Skin of body (tissue), 1 donor: ENCODE measurements at regions not wholly inside any gene's neighbourhood (a gene's known extent, or its start where the extent isn't known, plus 50 kb on each side); places are given as distances from the start of the nearest gene placed in this dataset.

Experiments
- DNase-seq: peaks from one replicate; lab custom pipeline; 2025; lab: John Stamatoyannopoulos, UW

GRCh38 chr11:123378096-123378495 is 52.0 kb upstream of the GRAMD1B start:
- no peak for DNase-seq

- no peak for DNase-seq
Observed at GRCh38 chr11:123377355-123377754, 52.7 kb upstream of the GRAMD1B start.

- no peak for DNase-seq
Observed at GRCh38 chr11:123375832-123376231, 54.2 kb upstream of the GRAMD1B start.

- no peak for DNase-seq
Observed at GRCh38 chr11:123374622-123374968, 55.5 kb upstream of the GRAMD1B start.

- DNase-seq: no peak
Observed at GRCh38 chr11:123373754-123374621, 56.1 kb upstream of the GRAMD1B start.

GRCh38 chr11:123371506-123372297 is 58.4 kb upstream of the GRAMD1B start:
- no peak for DNase-seq

- no peak for DNase-seq
Observed at GRCh38 chr11:123366924-123367323, 63.1 kb upstream of the GRAMD1B start.

- DNase-seq: no peak
Observed at GRCh38 chr11:123365955-123366354, 64.1 kb upstream of the GRAMD1B start.

- DNase-seq: no peak
Observed at GRCh38 chr11:123364080-123364479, 66.0 kb upstream of the GRAMD1B start.

- no peak for DNase-seq
Observed at GRCh38 chr11:123363556-123363955, 66.5 kb upstream of the GRAMD1B start.

GRCh38 chr11:123362941-123363340 is 67.1 kb upstream of the GRAMD1B start:
- no peak for DNase-seq

GRCh38 chr11:123362186-123362585 is 67.9 kb upstream of the GRAMD1B start:
- DNase-seq: no peak

GRCh38 chr11:123361110-123361509 is 69.0 kb upstream of the GRAMD1B start:
- DNase-seq: no peak

- DNase-seq: no peak
Observed at GRCh38 chr11:123360267-123360936, 69.7 kb upstream of the GRAMD1B start.

GRCh38 chr11:123357990-123358827 is 71.9 kb upstream of the GRAMD1B start:
- DNase-seq: no peak

GRCh38 chr11:123357353-123357989 is 72.6 kb upstream of the GRAMD1B start:
- no peak for DNase-seq

- no peak for DNase-seq
Observed at GRCh38 chr11:123356539-123356938, 73.5 kb upstream of the GRAMD1B start.

- no peak for DNase-seq
Observed at GRCh38 chr11:123354371-123354975, 75.6 kb upstream of the GRAMD1B start.

- no peak for DNase-seq
Observed at GRCh38 chr11:123351375-123351774, 78.7 kb upstream of the GRAMD1B start.

- no peak for DNase-seq
Observed at GRCh38 chr11:123349382-123349781, 80.7 kb upstream of the GRAMD1B start.
